HepG2 (cell line): ENCODE measurements at regions not wholly inside any gene's neighbourhood (a gene's known extent, or its start where the extent isn't known, plus 50 kb on each side); places are given as distances from the start of the nearest gene placed in this dataset.

Source experiments
- AGO2 ChIP-seq: fragments of 200-400 bp; formaldehyde crosslinking; optimal IDR thresholded peaks from 2 replicates; pipeline ENCODE3; 2017; ENCODE audit warnings: mild to moderate bottlenecking, low read depth, low read length, moderate library complexity
- EHMT2 ChIP-seq: fragments of 200-600 bp; sonication (generic); IDR thresholded peaks from 2 replicates; pipeline ENCODE4 v1.7.0; 2017; ENCODE audit warnings: antibody characterized with exemption, low read depth, low read length, borderline replicate concordance
- EZH2 ChIP-seq: conservative IDR thresholded peaks from 2 replicates; pipeline ENCODE4 v1.6.1; 2012; ENCODE audit warnings: mild to moderate bottlenecking, low read depth, low read length, moderate library complexity
- HOXA7 ChIP-seq: sonication (generic); formaldehyde crosslinking; IDR thresholded peaks from 2 replicates; pipeline ENCODE4 v1.8.1; 2022; ENCODE audit warnings: mild to moderate bottlenecking, missing genetic modification reagents, moderate library complexity
- POLR2A ChIP-seq, 2 experiments: IDR thresholded peaks; 2 replicates each; pipeline ENCODE4 v1.6.1; 2011; ENCODE audit warnings: low read depth in 2 of 2, low read length in 2 of 2, mild to moderate bottlenecking in 1 of 2, moderate library complexity in 1 of 2; ENCODE audit not compliant: insufficient read depth in 1 of 2
- SIN3A ChIP-seq: IDR thresholded peaks from 2 replicates; pipeline ENCODE4 v1.6.1; 2011; ENCODE audit warnings: low read depth, mild to moderate bottlenecking, control low read depth, low read length, borderline replicate concordance
- TGIF2 ChIP-seq: IDR thresholded peaks from 2 replicates; pipeline ENCODE4 v1.6.1; 2016; ENCODE audit warnings: control low read depth, missing compliant biosample characterization
- ZBTB44 ChIP-seq: sonication (generic); formaldehyde crosslinking; IDR thresholded peaks from 2 replicates; pipeline ENCODE4 v1.4.0; 2020; ENCODE audit warnings: missing genetic modification reagents
- ZNF792 ChIP-seq: IDR thresholded peaks from 2 replicates; pipeline ENCODE4 v1.6.1; 2016
- ZNF891 ChIP-seq: sonication (generic); formaldehyde crosslinking; IDR thresholded peaks from 2 replicates; pipeline ENCODE4 v1.5.0; 2020; ENCODE audit warnings: mild to moderate bottlenecking, missing genetic modification reagents
- TF ChIP-seq, protein P1 (sequence below): sonication (generic); formaldehyde crosslinking; conservative IDR thresholded peaks from 2 replicates; pipeline ENCODE4 v1.4.0; 2020; ENCODE audit warnings: missing genetic modification reagents
- TF ChIP-seq, protein P2 (sequence below): sonication (generic); formaldehyde crosslinking; IDR thresholded peaks from 2 replicates; pipeline ENCODE4 v1.5.0; 2020; ENCODE audit warnings: mild to moderate bottlenecking, missing genetic modification reagents, moderate library complexity

- TF ChIP-seq HOXA7 (no peak), POLR2A (IDR thresholded peaks at IDR 0.05; ENCODE audit: insufficient read depth in 1 of 2, low read depth in 2 of 2, low read length in 2 of 2) (no peak), TGIF2 (CRISPR knock-in tag) (no peak), AGO2 (no peak), SIN3A (no peak), EZH2 (no peak), EHMT2 (no peak), ZNF891 (no peak), ZBTB44 (CRISPR knock-in tag) (no peak), ZNF792 (CRISPR knock-in tag) (no peak)
- TF ChIP-seq, protein P1, sequence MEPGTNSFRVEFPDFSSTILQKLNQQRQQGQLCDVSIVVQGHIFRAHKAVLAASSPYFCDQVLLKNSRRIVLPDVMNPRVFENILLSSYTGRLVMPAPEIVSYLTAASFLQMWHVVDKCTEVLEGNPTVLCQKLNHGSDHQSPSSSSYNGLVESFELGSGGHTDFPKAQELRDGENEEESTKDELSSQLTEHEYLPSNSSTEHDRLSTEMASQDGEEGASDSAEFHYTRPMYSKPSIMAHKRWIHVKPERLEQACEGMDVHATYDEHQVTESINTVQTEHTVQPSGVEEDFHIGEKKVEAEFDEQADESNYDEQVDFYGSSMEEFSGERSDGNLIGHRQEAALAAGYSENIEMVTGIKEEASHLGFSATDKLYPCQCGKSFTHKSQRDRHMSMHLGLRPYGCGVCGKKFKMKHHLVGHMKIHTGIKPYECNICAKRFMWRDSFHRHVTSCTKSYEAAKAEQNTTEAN (CRISPR knock-in tag) = no peak
- TF ChIP-seq, protein P2, sequence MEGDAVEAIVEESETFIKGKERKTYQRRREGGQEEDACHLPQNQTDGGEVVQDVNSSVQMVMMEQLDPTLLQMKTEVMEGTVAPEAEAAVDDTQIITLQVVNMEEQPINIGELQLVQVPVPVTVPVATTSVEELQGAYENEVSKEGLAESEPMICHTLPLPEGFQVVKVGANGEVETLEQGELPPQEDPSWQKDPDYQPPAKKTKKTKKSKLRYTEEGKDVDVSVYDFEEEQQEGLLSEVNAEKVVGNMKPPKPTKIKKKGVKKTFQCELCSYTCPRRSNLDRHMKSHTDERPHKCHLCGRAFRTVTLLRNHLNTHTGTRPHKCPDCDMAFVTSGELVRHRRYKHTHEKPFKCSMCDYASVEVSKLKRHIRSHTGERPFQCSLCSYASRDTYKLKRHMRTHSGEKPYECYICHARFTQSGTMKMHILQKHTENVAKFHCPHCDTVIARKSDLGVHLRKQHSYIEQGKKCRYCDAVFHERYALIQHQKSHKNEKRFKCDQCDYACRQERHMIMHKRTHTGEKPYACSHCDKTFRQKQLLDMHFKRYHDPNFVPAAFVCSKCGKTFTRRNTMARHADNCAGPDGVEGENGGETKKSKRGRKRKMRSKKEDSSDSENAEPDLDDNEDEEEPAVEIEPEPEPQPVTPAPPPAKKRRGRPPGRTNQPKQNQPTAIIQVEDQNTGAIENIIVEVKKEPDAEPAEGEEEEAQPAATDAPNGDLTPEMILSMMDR (CRISPR knock-in tag) = no peak
Measured at GRCh38 chr4:30866907-30867306, 146.7 kb downstream of the PCDH7 start.
